ENCODE measurements at regions not wholly inside any gene's neighbourhood (a gene's known extent, or its start where the extent isn't known, plus 50 kb on each side); places are given as distances from the start of the nearest gene placed in this dataset.

DNA sequence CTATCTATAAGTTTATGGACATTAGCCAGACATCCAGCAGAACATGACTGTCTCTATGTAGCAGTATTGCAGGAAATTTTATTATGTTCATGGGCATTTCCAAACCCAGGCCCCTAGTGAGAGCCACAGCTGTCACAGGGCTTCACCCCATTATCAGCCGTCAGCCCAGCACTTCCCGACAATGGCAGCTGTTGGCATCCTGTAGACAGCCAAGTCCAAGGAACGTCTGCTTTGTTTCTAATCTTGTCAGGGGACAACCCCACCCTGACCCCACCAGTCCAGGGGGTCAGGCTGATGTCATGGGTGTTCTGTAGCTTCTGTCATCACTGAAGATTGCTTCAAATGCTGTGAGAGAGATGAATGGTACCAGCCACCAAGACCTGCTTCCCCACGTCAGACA, 565.3 kb upstream of the BRINP1 start:
- peaks cover 5% of the 10 kb centered on the region for H3K9me3 ChIP-seq
- ATAC-seq = no peak
- H3K27me3 ChIP-seq (ENCODE audit: insufficient read depth in 3 of 3, low read length in 2 of 3) = no peaks in the 10 kb centered on the region
- H3K4me1 ChIP-seq = no peaks in the 10 kb centered on the region
- 28 to 33% (median 32%) methylated on average over 4 of the region's 4 CpGs for WGBS, 3 donors
- TF ChIP-seq, protein P1, sequence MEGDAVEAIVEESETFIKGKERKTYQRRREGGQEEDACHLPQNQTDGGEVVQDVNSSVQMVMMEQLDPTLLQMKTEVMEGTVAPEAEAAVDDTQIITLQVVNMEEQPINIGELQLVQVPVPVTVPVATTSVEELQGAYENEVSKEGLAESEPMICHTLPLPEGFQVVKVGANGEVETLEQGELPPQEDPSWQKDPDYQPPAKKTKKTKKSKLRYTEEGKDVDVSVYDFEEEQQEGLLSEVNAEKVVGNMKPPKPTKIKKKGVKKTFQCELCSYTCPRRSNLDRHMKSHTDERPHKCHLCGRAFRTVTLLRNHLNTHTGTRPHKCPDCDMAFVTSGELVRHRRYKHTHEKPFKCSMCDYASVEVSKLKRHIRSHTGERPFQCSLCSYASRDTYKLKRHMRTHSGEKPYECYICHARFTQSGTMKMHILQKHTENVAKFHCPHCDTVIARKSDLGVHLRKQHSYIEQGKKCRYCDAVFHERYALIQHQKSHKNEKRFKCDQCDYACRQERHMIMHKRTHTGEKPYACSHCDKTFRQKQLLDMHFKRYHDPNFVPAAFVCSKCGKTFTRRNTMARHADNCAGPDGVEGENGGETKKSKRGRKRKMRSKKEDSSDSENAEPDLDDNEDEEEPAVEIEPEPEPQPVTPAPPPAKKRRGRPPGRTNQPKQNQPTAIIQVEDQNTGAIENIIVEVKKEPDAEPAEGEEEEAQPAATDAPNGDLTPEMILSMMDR (IDR thresholded peaks at IDR 0.05) = no peak
- no peak overlapping the region for H3K4me3 ChIP-seq
- intact Hi-C loops (cut with DNase I) = no loop called here
- no peak overlapping the region for H3K27ac ChIP-seq
- no peaks in the 10 kb centered on the region for H3K36me3 ChIP-seq (ENCODE audit: insufficient read depth in 1 of 2, low read depth in 1 of 2)
- no peak for DNase-seq

DNA sequence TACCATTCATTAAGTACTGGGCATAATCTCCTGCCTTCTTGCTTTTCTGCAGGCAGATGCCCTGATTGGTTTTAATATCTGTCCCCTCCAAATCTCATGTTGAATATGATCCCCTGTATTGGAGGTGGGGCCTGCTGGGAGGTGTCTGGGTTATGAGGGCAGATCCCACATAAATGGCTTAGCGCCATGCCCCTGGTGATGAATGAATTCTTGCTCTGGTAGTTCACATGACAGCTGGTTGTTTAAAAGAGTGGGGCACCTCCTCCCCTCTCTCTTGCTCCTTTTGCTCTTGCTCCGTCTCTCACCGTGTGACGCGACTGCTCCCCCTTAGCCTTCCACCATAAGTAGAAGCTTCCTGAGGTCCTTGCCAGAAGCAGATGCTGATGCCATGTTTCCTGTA, 564.0 kb upstream of the BRINP1 start:
- ATAC-seq = no peak
- WGBS, 3 donors = 78 to 89% (median 86%) methylated on average over 5 of the region's 5 CpGs

DNA sequence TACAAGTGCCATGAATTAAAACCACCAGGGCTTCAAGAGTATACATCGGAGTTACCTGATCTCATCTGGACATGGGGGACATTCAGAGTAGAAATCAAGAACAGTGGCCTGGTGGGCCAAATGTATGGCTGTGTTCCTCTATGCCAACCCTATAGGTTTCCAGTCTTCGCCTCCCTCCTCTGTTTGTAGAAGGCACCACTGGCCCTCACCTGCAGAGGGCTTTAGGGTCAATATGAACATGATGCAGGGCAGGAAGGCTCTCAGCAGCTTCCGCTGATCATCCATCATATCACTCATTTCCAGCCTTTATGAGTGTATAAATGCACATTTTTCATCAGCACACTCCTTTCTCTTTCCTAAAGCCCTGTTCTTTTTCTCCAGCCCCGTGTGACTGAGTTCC, 555.5 kb upstream of the BRINP1 start:
- Histone ChIP-seq H3K27me3 (ENCODE audit: insufficient read depth in 3 of 3, low read length in 2 of 3) (peaks cover 0 to 3% (median 0%) of the 10 kb centered on the region in 3 donors), H3K4me1 (no peaks in the 10 kb centered on the region), H3K9me3 (no peaks in the 10 kb centered on the region), H3K4me3 (no peak overlapping the region), H3K36me3 (ENCODE audit: insufficient read depth in 1 of 2, low read depth in 1 of 2) (no peaks in the 10 kb centered on the region), H3K27ac (no peak overlapping the region)
- 78 to 85% (median 82%) methylated on average over 4 of the region's 4 CpGs for WGBS, 3 donors
- TF ChIP-seq, protein P1 (IDR thresholded peaks at IDR 0.05) = no peak
- ATAC-seq (no peak), DNase-seq (no peak)
- intact Hi-C loops (cut with DNase I) = no loop called here

More for the DNA sequence above, 564.0 kb upstream of the BRINP1 start:
- intact Hi-C loops (cut with DNase I) = no loop called here
- no peak overlapping the region for H3K4me3 ChIP-seq
- peaks cover 5% of the 10 kb centered on the region for H3K9me3 ChIP-seq
- no peaks in the 10 kb centered on the region for H3K4me1 ChIP-seq
- no peak overlapping the region for H3K27ac ChIP-seq
- no peaks in the 10 kb centered on the region for H3K27me3 ChIP-seq (ENCODE audit: insufficient read depth in 3 of 3, low read length in 2 of 3)
- DNase-seq = no peak
- H3K36me3 ChIP-seq (ENCODE audit: insufficient read depth in 1 of 2, low read depth in 1 of 2) = no peaks in the 10 kb centered on the region
- TF ChIP-seq, protein P1 (IDR thresholded peaks at IDR 0.05) = no peak

DNA sequence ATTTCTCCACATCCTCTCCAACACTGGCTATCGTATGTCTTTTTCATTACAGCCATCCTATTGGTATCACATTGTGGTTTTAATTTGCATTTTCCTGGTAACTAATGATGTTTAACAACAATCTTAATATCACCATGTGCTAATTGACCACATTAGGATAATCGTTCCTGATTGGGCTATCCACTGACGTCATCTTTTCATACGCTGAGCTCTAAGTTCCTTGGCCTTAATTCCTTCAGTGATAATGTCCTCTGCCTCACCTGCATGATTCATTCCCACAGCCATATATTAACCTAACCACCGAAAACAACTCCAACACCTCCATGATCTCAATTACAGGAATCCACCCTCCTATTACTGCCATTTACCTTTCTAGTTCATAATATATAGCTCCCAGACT, 547.9 kb upstream of the BRINP1 start:
- H3K27ac ChIP-seq = no peak overlapping the region
- no peak for DNase-seq
- no peak overlapping the region for H3K4me3 ChIP-seq
- H3K36me3 ChIP-seq (ENCODE audit: insufficient read depth in 1 of 2, low read depth in 1 of 2) = no peaks in the 10 kb centered on the region
- no peak for ATAC-seq
- 86 to 89% (median 86%) methylated on average over 5 of the region's 5 CpGs for WGBS, 3 donors
- H3K4me1 ChIP-seq = no peaks in the 10 kb centered on the region
- TF ChIP-seq, protein P1 (IDR thresholded peaks at IDR 0.05) = no peak
- intact Hi-C loops (cut with DNase I) = no loop called here
- no peaks in the 10 kb centered on the region for H3K9me3 ChIP-seq
- peaks cover 0 to 3% (median 0%) of the 10 kb centered on the region in 3 donors for H3K27me3 ChIP-seq (ENCODE audit: insufficient read depth in 3 of 3, low read length in 2 of 3)

DNA sequence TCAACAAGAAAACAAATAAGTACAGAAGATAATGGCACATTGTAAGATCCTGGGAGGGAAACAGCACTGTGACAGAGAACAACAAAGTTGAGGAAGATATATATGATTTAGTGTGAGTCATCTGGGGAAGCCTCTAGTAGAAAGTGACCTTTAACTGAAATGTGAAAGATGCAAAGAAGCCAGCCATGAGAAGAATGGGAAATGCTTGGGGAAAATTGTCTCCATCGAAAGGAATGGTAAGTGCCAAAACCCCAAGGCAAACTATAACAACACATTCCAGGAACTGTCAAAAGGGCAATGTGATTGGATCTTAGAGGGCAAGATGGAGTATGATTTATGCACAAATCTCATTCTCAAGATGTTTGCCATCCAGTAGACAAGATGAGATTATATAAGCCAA, 537.8 kb upstream of the BRINP1 start:
- Histone ChIP-seq H3K4me1 (no peaks in the 10 kb centered on the region), H3K4me3 (no peak overlapping the region), H3K9me3 (peaks cover 12% of the 10 kb centered on the region), H3K27me3 (ENCODE audit: insufficient read depth in 3 of 3, low read length in 2 of 3) (peaks cover 0 to under 1% (median 0%) of the 10 kb centered on the region in 3 donors), H3K27ac (no peak overlapping the region), H3K36me3 (ENCODE audit: insufficient read depth in 1 of 2, low read depth in 1 of 2) (no peaks in the 10 kb centered on the region)
- DNase-seq = no peak
- TF ChIP-seq, protein P1 (IDR thresholded peaks at IDR 0.05) = no peak
- ATAC-seq = no peak
- intact Hi-C loops (cut with DNase I) = no loop called here
- WGBS, 3 donors = 75 to 90% (median 86%) methylated on average over 1 of the region's 1 CpG

Measured in psoas muscle (tissue), 7 donors.